HAP-1 (cell line): ENCODE measurements at regions not wholly inside any gene's neighbourhood (a gene's known extent, or its start where the extent isn't known, plus 50 kb on each side); places are given as distances from the start of the nearest gene placed in this dataset.

Experiments
- DNase-seq, 2 experiments: peaks; one replicate each; pipeline ENCODE4 v3.0.0-alpha.2; 2016 to 2020; ENCODE audit warnings: low spot score in 2 of 2
- H3K27me3 ChIP-seq: fragments of 250-450 bp; sonication (Bioruptor Pico); 2 replicates; pipeline ENCODE4 v1.5.1; 2020; ENCODE audit warnings: low read depth, mild to moderate bottlenecking, moderate library complexity
- H3K36me3 ChIP-seq: fragments of 250-450 bp; sonication (Bioruptor Pico); replicated peaks from 2 replicates; pipeline ENCODE4 v1.5.1; 2020; ENCODE audit warnings: mild to moderate bottlenecking
- H3K4me1 ChIP-seq: fragments of 250-450 bp; sonication (Bioruptor Pico); 2 replicates; pipeline ENCODE4 v1.5.1; 2020; ENCODE audit warnings: mild to moderate bottlenecking
- H3K4me3 ChIP-seq: fragments of 250-450 bp; sonication (Bioruptor Pico); 2 replicates; pipeline ENCODE4 v1.5.1; 2020; ENCODE audit warnings: mild to moderate bottlenecking, moderate library complexity
- H3K9me3 ChIP-seq: fragments of 250-450 bp; sonication (Bioruptor Pico); 2 replicates; pipeline ENCODE4 v1.5.1; 2020; ENCODE audit warnings: mild to moderate bottlenecking, moderate library complexity
- in situ Hi-C: fragments of 300-500 bp; cut with MboI; formaldehyde crosslinking; loops from 3 replicates; pipeline ENCODE4 v1.14.3; 2020; ENCODE audit warnings: low sequenced_read_pairs, inconsistent platforms, mixed read lengths

DNA sequence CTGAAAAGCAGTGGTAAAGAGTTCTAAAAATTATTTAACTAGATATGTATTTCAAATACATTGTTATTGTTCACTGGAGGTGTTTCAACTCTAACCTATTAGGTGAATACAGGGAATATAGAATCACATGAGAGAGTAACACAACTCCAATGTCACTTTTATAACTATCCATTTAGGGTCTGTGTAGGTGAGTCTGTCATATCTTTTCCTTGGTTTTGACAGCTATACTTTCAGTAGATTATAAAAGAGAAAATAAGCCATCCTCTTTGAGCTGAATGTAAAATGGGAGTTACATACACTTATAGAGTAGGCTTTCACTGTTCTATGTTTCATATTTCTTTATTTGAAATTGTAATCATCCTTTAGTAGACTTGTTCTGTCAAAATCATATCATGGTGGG is 2321.0 kb downstream of the PCDH9 start:
- H3K4me1 ChIP-seq = no peaks in the 10 kb centered on the region
- no peaks in the 10 kb centered on the region; the same call in 1 of the 2 replicates for H3K9me3 ChIP-seq
- no peak for DNase-seq
- no peak overlapping the region for H3K4me3 ChIP-seq
- in situ Hi-C loops = no loop called here
- H3K36me3 ChIP-seq = no peaks in the 10 kb centered on the region
- H3K27me3 ChIP-seq = no peaks in the 10 kb centered on the region

DNA sequence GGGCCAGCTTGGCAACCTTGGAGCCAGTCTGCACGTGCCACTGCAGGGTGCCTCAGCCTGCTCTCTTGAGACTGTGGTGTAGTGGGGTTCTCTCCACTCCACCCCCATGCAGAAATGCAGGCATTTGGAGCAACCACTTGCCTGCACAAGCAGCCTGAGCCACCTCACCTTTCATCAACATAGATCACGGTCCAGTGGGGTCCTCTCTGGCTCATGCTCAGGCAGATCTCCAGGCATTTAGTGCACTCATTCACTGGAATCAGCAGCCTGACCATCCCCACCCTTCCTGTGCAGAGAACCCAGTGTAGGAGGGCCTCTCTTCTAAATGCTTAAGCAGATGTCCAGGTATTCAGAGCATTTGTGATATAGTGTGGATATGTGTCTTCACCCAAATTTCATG is 2330.1 kb downstream of the PCDH9 start:
- Histone ChIP-seq H3K9me3 (no peaks in the 10 kb centered on the region), H3K36me3 (no peaks in the 10 kb centered on the region), H3K4me1 (no peaks in the 10 kb centered on the region), H3K4me3 (no peak overlapping the region), H3K27me3 (no peaks in the 10 kb centered on the region)
- in situ Hi-C loops = no loop called here
- DNase-seq = no peak

DNA sequence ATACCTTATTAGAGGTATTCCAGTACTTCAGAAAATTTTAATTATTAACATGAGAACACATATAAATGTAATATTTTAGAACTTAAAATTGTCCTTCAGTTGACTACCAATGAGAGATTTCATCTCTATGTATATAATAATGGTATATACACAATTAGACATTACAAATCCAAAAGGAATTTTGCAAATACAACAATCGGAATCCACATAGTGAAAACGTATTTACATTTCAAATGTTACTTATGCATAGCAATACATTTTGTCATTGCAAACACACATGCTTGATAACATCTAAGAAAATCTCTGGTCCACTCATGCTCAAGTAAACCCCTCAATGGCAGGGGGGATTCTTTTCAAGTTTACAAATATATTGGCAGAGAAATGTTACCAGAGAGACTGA is 2345.2 kb downstream of the PCDH9 start:
- no peak overlapping the region for H3K4me3 ChIP-seq
- in situ Hi-C loops = no loop called here
- H3K36me3 ChIP-seq = no peaks in the 10 kb centered on the region
- no peak for DNase-seq
- no peaks in the 10 kb centered on the region for H3K9me3 ChIP-seq
- peaks cover 3% of the 10 kb centered on the region for H3K4me1 ChIP-seq
- no peaks in the 10 kb centered on the region for H3K27me3 ChIP-seq

DNA sequence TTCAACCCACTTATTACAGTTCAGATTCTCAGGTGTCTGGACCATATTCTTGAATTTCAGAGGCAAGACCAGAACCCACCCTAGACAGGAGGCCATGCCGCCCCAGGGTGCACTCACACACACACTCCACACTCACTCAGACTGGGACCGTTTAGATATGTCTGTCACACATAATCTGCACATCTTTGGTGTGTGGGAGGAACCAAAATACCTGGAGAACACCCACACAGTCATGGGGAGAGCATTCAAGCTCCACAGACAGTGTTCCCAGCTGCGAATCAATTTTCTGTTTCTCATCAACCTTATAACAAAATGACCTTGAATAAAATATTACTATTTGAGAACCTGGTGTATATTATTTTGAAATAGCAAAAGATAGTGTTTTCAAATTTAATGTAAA is 2353.0 kb downstream of the PCDH9 start:
- DNase-seq = no peak
- in situ Hi-C loops = no loop called here

DNA sequence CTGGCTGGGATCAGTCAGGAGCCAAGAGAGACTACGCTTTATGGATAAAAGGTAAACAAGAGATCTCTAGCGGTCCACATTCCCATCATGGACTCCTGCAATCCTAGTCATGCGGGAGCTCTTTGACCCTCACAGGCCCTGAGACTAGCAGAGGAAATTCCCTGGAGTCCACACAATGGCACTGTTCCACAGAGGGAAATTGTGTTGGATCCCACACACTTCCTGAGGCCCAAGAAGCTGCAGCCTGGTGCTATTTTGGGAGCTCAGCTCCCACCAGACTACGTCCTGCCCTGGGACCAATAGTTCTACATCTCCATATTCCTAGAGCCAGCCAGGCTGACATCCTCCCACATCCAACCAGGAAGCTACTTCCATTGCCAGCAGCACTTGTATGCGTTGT is 2358.4 kb downstream of the PCDH9 start:
- Histone ChIP-seq H3K4me3 (no peak overlapping the region), H3K27me3 (no peaks in the 10 kb centered on the region), H3K36me3 (no peaks in the 10 kb centered on the region), H3K4me1 (peaks cover 7% of the 10 kb centered on the region), H3K9me3 (no peaks in the 10 kb centered on the region)
- DNase-seq = no peak
- in situ Hi-C loops = no loop called here

More for the DNA sequence above, 2353.0 kb downstream of the PCDH9 start:
- Histone ChIP-seq H3K36me3 (no peaks in the 10 kb centered on the region), H3K4me3 (no peak overlapping the region), H3K4me1 (no peaks in the 10 kb centered on the region), H3K9me3 (no peaks in the 10 kb centered on the region), H3K27me3 (no peaks in the 10 kb centered on the region)

DNA sequence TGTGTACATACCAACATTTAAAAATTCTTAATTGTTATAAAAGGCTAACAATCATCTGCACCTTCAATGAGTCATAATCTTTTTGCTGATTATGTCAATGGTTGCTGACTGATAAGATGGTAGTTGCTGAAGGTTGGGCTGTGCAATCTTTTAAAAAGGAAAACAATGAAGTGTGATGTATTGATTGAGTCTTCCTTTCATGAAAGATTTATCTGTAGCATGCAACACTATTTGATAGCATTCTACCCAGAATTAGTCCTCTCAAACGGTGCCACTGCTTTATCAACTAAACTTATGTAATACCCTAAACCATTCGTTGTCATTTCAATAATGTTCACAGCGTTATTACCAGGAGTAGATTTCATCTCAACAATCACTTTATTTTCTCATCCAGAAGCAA is 2360.6 kb downstream of the PCDH9 start:
- Histone ChIP-seq H3K27me3 (no peaks in the 10 kb centered on the region), H3K36me3 (no peaks in the 10 kb centered on the region), H3K4me1 (peaks cover 7% of the 10 kb centered on the region), H3K9me3 (no peaks in the 10 kb centered on the region), H3K4me3 (no peak overlapping the region)
- no peak for DNase-seq
- in situ Hi-C loops = no loop called here

DNA sequence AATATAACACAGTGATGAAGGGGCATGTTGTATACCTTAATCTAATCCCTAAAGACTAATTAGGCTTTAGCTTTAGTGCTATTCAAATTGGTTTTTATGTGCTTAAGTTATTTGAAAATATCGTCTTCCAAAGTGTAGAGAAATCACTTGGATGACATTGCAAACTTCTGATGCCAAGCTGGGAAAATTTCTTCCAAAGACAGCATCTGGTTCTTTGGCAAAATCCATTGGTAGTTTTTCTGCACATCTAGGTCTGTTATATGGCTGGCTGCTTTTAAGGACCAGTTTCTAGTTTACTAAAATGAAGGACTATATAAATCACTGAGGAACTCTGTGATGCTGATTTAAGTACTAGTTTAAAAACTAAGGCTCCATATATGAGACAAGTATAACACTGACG is 2362.3 kb downstream of the PCDH9 start:
- Histone ChIP-seq H3K4me1 (peaks cover 7% of the 10 kb centered on the region), H3K4me3 (no peak overlapping the region), H3K27me3 (no peaks in the 10 kb centered on the region), H3K9me3 (no peaks in the 10 kb centered on the region), H3K36me3 (no peaks in the 10 kb centered on the region)
- no peak for DNase-seq
- in situ Hi-C loops = no loop called here

DNA sequence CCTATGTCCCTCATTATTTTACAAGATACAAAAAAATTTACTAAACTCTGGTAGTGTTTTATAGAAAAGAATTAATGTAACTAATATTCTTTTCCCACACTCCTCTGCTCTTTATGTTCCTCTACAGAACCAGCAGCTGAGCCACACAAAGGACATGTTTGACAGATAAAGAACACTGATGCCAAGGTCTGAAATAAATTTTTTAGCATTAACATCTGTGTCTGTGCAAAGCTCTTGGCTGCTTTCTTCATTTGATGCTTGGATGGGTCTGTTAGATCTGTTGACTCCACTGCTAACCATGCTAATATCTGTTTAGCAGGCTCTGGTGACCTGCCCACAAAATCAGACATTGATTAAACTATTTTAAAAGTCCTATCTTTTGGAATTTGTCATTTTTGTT is 2363.8 kb downstream of the PCDH9 start:
- no peaks in the 10 kb centered on the region for H3K27me3 ChIP-seq
- H3K4me1 ChIP-seq = peaks cover 7% of the 10 kb centered on the region
- in situ Hi-C loops = no loop called here
- no peaks in the 10 kb centered on the region for H3K9me3 ChIP-seq
- no peak overlapping the region for H3K4me3 ChIP-seq
- H3K36me3 ChIP-seq = no peaks in the 10 kb centered on the region
- no peak for DNase-seq

DNA sequence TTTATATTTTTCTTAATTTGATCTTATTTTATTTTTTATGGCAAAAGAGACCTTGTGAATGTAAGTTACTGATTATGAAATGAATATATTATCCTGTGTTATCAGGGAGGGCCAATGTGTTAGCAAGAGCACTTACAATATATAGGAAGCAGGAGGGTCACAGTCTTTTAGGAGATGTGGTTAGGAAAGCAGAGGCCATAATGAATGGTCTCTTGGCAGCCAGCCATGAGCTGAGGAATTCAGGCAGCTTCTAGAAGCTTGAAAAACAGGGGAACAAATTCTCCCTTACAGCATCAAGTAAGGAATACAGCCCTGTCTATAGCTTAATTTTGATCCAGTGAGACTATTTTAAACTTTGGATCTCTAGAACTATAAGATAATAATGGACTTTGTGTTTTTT is 2374.6 kb downstream of the PCDH9 start:
- in situ Hi-C loops = no loop called here
- Histone ChIP-seq H3K27me3 (no peaks in the 10 kb centered on the region), H3K4me3 (no peak overlapping the region), H3K9me3 (no peaks in the 10 kb centered on the region), H3K4me1 (peaks cover 11% of the 10 kb centered on the region; the same call in 1 of the 2 replicates), H3K36me3 (no peaks in the 10 kb centered on the region)
- peak in 1 of 2 experiments; percentile 22 for DNase-seq

DNA sequence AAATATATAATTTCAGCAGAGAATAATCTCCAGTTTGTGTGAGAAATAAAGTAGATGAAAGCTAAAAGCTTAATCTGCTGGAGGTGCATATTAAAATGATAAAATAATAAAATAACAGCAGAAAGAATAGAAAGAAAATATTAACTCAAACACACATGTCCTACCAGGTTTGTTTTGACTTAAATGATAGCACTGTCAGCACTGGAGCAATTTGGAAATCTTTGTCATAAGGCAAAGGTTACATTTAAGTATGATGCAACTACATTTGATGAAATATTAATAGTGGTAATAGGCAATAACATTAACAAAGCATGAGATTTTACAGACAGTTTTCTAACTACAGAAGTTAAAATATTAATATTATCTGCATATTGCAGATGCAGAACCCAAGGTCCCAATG is 2380.1 kb downstream of the PCDH9 start:
- no peak for DNase-seq
- Histone ChIP-seq H3K9me3 (no peaks in the 10 kb centered on the region), H3K36me3 (no peaks in the 10 kb centered on the region), H3K4me3 (no peak overlapping the region), H3K4me1 (peaks cover 4% of the 10 kb centered on the region; the same call in 1 of the 2 replicates), H3K27me3 (no peaks in the 10 kb centered on the region)
- in situ Hi-C loops = no loop called here

DNA sequence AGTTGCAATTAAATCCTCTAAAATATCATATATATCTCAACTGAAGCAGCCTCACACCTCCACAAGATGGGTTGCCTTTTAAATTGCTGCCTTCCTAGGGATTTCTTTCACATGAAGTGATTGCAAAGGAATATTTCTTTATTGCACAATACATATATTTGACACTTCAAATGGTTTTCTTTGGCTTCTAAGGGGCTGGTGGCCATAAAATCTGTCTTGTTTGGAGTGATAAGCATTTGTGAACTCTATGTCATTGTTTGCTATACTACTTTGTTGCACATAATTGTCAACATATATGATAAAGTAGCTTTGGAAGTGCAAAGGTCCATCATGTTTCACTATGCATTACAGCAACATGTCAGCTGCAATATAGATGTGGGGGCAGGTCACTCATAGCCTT is 2380.9 kb downstream of the PCDH9 start:
- DNase-seq = no peak
- Histone ChIP-seq H3K9me3 (no peaks in the 10 kb centered on the region), H3K36me3 (no peaks in the 10 kb centered on the region), H3K4me3 (no peak overlapping the region), H3K4me1 (peaks cover 7% of the 10 kb centered on the region; the same call in 1 of the 2 replicates), H3K27me3 (no peaks in the 10 kb centered on the region)
- in situ Hi-C loops = no loop called here

DNA sequence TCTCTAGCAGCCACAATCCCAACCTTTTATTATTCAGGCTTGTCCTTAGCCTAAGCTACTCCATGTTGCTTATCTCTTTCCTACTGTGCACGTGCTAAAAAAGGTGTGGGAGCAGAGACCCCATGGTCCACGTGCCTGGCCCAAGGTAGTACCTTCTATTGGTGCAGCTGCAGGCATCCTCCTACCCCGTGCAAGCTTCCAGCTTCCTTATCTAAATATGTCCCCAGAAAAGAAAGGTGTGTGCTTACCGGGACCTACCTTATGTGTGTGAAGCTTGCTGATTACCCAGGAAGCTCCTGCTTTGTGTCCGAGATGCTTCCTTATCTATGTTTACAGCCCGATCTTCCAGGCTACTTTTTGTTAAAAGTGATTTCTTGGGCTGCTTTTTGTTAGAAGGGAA is 2382.4 kb downstream of the PCDH9 start:
- peaks cover 7% of the 10 kb centered on the region; the same call in 1 of the 2 replicates for H3K4me1 ChIP-seq
- H3K27me3 ChIP-seq = no peaks in the 10 kb centered on the region
- H3K36me3 ChIP-seq = no peaks in the 10 kb centered on the region
- no peak overlapping the region for H3K4me3 ChIP-seq
- no peak for DNase-seq
- in situ Hi-C loops = no loop called here
- no peaks in the 10 kb centered on the region for H3K9me3 ChIP-seq

DNA sequence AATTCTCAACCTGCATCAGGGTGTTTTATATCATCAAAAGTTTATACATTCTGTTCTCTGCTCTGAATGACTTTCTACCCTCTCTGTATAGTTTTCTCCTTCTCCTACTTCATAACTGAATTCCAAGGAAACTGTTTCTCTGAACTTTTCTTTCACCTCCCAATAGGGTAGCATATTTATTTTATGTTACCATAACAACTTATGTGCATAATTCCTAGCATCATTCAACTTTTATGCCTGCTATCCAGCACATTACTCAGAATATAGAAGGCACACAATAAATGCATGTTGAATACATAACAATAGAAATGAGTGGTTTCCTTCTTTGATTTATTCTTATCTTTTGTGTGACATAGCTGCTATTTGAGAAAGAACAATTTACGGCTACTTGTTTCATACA is 2385.0 kb downstream of the PCDH9 start:
- in situ Hi-C loops = no loop called here

DNA sequence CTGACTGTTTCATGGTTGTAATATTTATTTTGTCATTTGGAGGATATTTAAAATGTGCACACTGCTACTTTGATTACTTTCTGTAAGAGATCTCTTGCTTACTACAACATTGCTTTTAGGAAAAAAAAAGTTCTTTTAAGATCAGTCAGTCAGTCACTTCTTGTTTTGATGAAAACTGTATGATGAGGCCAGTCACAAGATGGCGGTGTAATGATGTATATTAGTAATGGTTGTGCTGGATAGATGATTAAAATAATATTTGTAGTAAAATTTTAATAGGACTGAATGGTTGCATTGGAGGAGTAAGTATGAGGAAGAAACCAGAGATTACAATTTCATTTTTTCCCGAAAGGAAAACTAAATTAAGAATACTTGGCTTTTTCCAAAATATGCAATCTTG is 2411.1 kb downstream of the PCDH9 start:
- H3K27me3 ChIP-seq = no peaks in the 10 kb centered on the region
- no peak overlapping the region for H3K4me3 ChIP-seq
- DNase-seq = no peak
- no peaks in the 10 kb centered on the region for H3K4me1 ChIP-seq
- in situ Hi-C loops = no loop called here
- H3K36me3 ChIP-seq = no peaks in the 10 kb centered on the region
- H3K9me3 ChIP-seq = no peaks in the 10 kb centered on the region

More for the DNA sequence above, 2385.0 kb downstream of the PCDH9 start:
- no peaks in the 10 kb centered on the region for H3K36me3 ChIP-seq
- peak in 1 of 2 experiments; percentile 85 for DNase-seq
- H3K4me1 ChIP-seq = peaks cover 7% of the 10 kb centered on the region; the same call in 1 of the 2 replicates
- no peaks in the 10 kb centered on the region for H3K9me3 ChIP-seq
- H3K27me3 ChIP-seq = no peaks in the 10 kb centered on the region
- no peak overlapping the region for H3K4me3 ChIP-seq

DNA sequence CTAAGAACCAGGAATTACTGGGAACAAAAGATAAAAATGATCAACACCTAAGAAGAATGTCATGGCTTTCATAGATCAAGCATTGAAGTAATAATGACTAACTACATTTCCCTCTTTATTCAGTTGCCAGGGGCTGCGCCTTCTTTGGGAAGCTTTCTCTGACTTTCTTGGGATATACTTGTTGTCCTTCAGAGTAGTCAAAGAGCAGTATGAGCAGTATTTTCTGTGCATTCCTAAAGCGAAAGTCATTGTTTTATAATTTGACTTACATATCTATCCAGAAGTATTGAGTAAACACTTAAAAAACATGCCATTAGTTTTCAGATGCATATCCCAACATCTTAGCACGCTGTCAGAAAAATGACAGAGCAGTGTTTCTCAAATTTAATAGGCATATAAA is 2412.4 kb downstream of the PCDH9 start:
- H3K4me1 ChIP-seq = no peaks in the 10 kb centered on the region
- no peaks in the 10 kb centered on the region for H3K9me3 ChIP-seq
- in situ Hi-C loops = no loop called here
- no peaks in the 10 kb centered on the region for H3K36me3 ChIP-seq
- H3K4me3 ChIP-seq = no peak overlapping the region
- DNase-seq = no peak
- H3K27me3 ChIP-seq = no peaks in the 10 kb centered on the region
